H54 (cell line): ENCODE measurements at regions not wholly inside any gene's neighbourhood (a gene's known extent, or its start where the extent isn't known, plus 50 kb on each side); places are given as distances from the start of the nearest gene placed in this dataset.
"Not testable (repeated sequence)": the region's sequence is repeated elsewhere in the genome, so short reads cannot be mapped to it uniquely, and the experiment has no call there.

Experiments used
- DNase-seq: peaks from one replicate; pipeline ENCODE4 v3.0.0; 2011; ENCODE audit warnings: low spot score, mixed read lengths; ENCODE audit not compliant: insufficient read length
- FAIRE-seq: peaks from 3 replicates; lab custom pipeline; 2011; peaks lifted over from hg19 to GRCh38; lab: Jason Lieb, UNC
- POLR2A ChIP-seq: IDR thresholded peaks from 2 replicates; pipeline ENCODE4 v1.6.1; 2011; ENCODE audit warnings: low read depth, mild to moderate bottlenecking, low read length

- not testable (repeated sequence) for FAIRE-seq, DNase-seq
These were observed 185.8 kb downstream of the FOXD4L6 start for GRCh38 chr9:40942730-40943129.

GRCh38 chr9:40939888-40940209 is 188.6 kb downstream of the FOXD4L6 start:
- not testable (repeated sequence) for DNase-seq, FAIRE-seq

GRCh38 chr9:40939201-40939887 is 189.1 kb downstream of the FOXD4L6 start:
- not testable (repeated sequence) for DNase-seq, FAIRE-seq

GRCh38 chr9:40935336-40935735 is 193.1 kb downstream of the FOXD4L6 start:
- FAIRE-seq (no peak), DNase-seq (no peak)
- no peak for TF ChIP-seq POLR2A

- not testable (repeated sequence) for DNase-seq, FAIRE-seq
These were observed 194.0 kb downstream of the FOXD4L6 start for GRCh38 chr9:40934480-40934879.

- not testable (repeated sequence) for FAIRE-seq, DNase-seq
These were observed 198.1 kb downstream of the FOXD4L6 start for GRCh38 chr9:40930426-40930825.

GRCh38 chr9:40929488-40929845 is 199.0 kb downstream of the FOXD4L6 start:
- DNase-seq, FAIRE-seq: not testable (repeated sequence)

GRCh38 chr9:40928803-40929487 is 199.5 kb downstream of the FOXD4L6 start:
- no peak for FAIRE-seq

GRCh38 chr9:40927851-40928802 is 200.4 kb downstream of the FOXD4L6 start:
- TF ChIP-seq POLR2A = no peak
- FAIRE-seq (no peak), DNase-seq (no peak)

More at GRCh38 chr9:40928803-40929487, 199.5 kb downstream of the FOXD4L6 start:
- no peak for TF ChIP-seq POLR2A
- no peak for DNase-seq

- FAIRE-seq = no peak
- TF ChIP-seq POLR2A = no peak
- DNase-seq = no peak
These were observed 201.2 kb downstream of the FOXD4L6 start for GRCh38 chr9:40927260-40927631.

GRCh38 chr9:40926404-40927259 is 201.8 kb downstream of the FOXD4L6 start:
- DNase-seq = no peak
- TF ChIP-seq POLR2A = no peak
- FAIRE-seq = no peak

GRCh38 chr9:40925149-40925548 is 203.3 kb downstream of the FOXD4L6 start:
- DNase-seq (no peak), FAIRE-seq (no peak)
- no peak for TF ChIP-seq POLR2A

GRCh38 chr9:40916399-40916783 is 212.1 kb downstream of the FOXD4L6 start:
- not testable (repeated sequence) for DNase-seq, FAIRE-seq

GRCh38 chr9:40915660-40916398 is 212.7 kb downstream of the FOXD4L6 start:
- not testable (repeated sequence) for DNase-seq

More at GRCh38 chr9:40915660-40916398, 212.7 kb downstream of the FOXD4L6 start:
- FAIRE-seq = not testable (repeated sequence)
